ENCODE measurements at regions not wholly inside any gene's neighbourhood (a gene's known extent, or its start where the extent isn't known, plus 50 kb on each side); places are given as distances from the start of the nearest gene placed in this dataset.

- DNase-seq (ENCODE audit: low read depth), result no peak
- Histone ChIP-seq H3K4me3 (ENCODE audit: low read depth, low read length) (no peak overlapping the region), H3K27me3 (ENCODE audit: control insufficient read depth, insufficient read depth, low read length) (peaks cover 10% of the 10 kb centered on the region), H3K36me3 (ENCODE audit: control insufficient read depth, insufficient read depth, low read length) (no peaks in the 10 kb centered on the region)
- TF ChIP-seq CTCF (IDR thresholded peaks at IDR 0.05; ENCODE audit: insufficient read depth, low read depth, low read length), result no peak
- ChIA-PET POLR2A (no interaction called here), CTCF (no interaction called here)
Measured at GRCh38 chr4:26094911-26095310, 180.9 kb downstream of the SMIM20 start.

- Histone ChIP-seq H3K27me3 (ENCODE audit: control insufficient read depth, insufficient read depth, low read length) (peaks cover 5% of the 10 kb centered on the region), H3K4me3 (ENCODE audit: low read depth, low read length) (no peak overlapping the region), H3K36me3 (ENCODE audit: control insufficient read depth, insufficient read depth, low read length) (no peaks in the 10 kb centered on the region)
- POLR2A ChIA-PET, result no interaction called here
- TF ChIP-seq CTCF (IDR thresholded peaks at IDR 0.05; ENCODE audit: insufficient read depth, low read depth, low read length), result no peak
- no peak for DNase-seq (ENCODE audit: low read depth)
- CTCF ChIA-PET, result no interaction called here
Measured at GRCh38 chr4:26099967-26100366, 185.9 kb downstream of the SMIM20 start.

GRCh38 chr4:26101011-26101410 is 187.0 kb downstream of the SMIM20 start:
- POLR2A ChIA-PET, result no interaction called here
- Histone ChIP-seq H3K36me3 (ENCODE audit: control insufficient read depth, insufficient read depth, low read length) (no peaks in the 10 kb centered on the region), H3K27me3 (ENCODE audit: control insufficient read depth, insufficient read depth, low read length) (peaks cover 4% of the 10 kb centered on the region), H3K4me3 (ENCODE audit: low read depth, low read length) (no peak overlapping the region)
- CTCF ChIA-PET, result no interaction called here
- no peak for TF ChIP-seq CTCF (IDR thresholded peaks at IDR 0.05; ENCODE audit: insufficient read depth, low read depth, low read length)
- DNase-seq (ENCODE audit: low read depth), result no peak

GRCh38 chr4:26104056-26104685 is 190.2 kb downstream of the SMIM20 start:
- H3K4me3 ChIP-seq (ENCODE audit: low read depth, low read length), result no peak overlapping the region
- no peak for TF ChIP-seq CTCF (IDR thresholded peaks at IDR 0.05; ENCODE audit: insufficient read depth, low read depth, low read length)
- POLR2A ChIA-PET, result no interaction called here
- no peaks in the 10 kb centered on the region for H3K36me3 ChIP-seq (ENCODE audit: control insufficient read depth, insufficient read depth, low read length)
- no peak for DNase-seq (ENCODE audit: low read depth)
- CTCF ChIA-PET, result interaction anchor here (1.2 to 2.4 kb wide), 6 partner anchors 10 to 227 kb away, joined by 3 to 10 read pairs (median 4); no protein-coding TSS in a partner anchor
- peaks cover 2% of the 10 kb centered on the region for H3K27me3 ChIP-seq (ENCODE audit: control insufficient read depth, insufficient read depth, low read length)

DNA sequence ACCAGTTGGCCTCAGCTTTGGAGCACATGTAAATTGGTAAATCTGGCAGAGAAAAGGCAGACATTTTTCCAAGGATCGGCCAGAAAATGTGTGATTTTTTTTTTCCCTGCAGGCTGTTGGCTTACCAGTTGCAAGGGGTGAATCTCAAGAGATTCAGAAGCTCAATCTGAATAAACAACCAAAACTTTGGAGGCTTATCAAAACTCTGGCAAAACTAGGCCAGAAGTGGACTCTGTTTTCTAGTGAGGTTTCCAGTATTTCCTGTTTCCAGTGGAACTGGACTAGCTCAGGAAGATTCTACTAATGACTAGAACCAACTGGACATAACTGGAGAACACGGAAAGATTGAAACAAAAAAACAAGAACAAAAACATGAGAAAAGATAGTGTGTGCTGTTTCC is 191.3 kb downstream of the SMIM20 start:
- TF ChIP-seq CTCF (IDR thresholded peaks at IDR 0.05; ENCODE audit: insufficient read depth, low read depth, low read length), result no peak
- DNase-seq (ENCODE audit: low read depth), result no peak
- POLR2A ChIA-PET, result no interaction called here
- CTCF ChIA-PET, result interaction anchor here (0.6 to 2.4 kb wide), 6 partner anchors 9 to 226 kb away, joined by 3 to 10 read pairs (median 4); no protein-coding TSS in a partner anchor
- Histone ChIP-seq H3K4me3 (ENCODE audit: low read depth, low read length) (no peak overlapping the region), H3K36me3 (ENCODE audit: control insufficient read depth, insufficient read depth, low read length) (no peaks in the 10 kb centered on the region), H3K27me3 (ENCODE audit: control insufficient read depth, insufficient read depth, low read length) (peaks cover 2% of the 10 kb centered on the region)
